NAMALWA (cell line): ENCODE measurements at regions not wholly inside any gene's neighbourhood (a gene's known extent, or its start where the extent isn't known, plus 50 kb on each side); places are given as distances from the start of the nearest gene placed in this dataset.
"Not testable (repeated sequence)": the region's sequence is repeated elsewhere in the genome, so short reads cannot be mapped to it uniquely, and the experiment has no call there.

Experiments
- DNase-seq: peaks from one replicate; pipeline ENCODE4 v3.0.0-alpha.2; 2015; ENCODE audit warnings: low spot score

DNA sequence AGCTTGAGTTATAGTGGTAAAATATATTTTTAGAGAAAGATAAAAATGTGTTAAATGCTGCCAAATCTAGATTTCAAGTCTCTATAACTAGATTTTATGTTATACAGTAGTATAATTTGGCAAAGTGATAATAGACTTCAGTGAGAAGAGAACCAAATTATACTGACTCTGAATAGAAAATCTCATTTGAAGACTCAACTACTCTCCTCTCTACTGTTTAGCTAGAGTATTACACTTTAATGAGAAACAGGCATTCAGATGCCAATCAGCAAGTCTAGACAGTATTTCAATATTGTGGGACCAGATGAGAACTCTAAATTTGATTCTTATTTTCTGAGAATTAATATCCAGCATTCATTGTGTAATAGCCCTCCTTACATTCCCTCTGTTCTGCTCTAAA lies 311.2 kb downstream of the SLITRK5 start:
- DNase-seq: no peak

- DNase-seq: no peak
Observed at GRCh38 chr13:87986639-87987250, 315.6 kb downstream of the SLITRK5 start.

- DNase-seq: no peak
Observed at GRCh38 chr13:87998081-87998480, 326.9 kb downstream of the SLITRK5 start.

DNA sequence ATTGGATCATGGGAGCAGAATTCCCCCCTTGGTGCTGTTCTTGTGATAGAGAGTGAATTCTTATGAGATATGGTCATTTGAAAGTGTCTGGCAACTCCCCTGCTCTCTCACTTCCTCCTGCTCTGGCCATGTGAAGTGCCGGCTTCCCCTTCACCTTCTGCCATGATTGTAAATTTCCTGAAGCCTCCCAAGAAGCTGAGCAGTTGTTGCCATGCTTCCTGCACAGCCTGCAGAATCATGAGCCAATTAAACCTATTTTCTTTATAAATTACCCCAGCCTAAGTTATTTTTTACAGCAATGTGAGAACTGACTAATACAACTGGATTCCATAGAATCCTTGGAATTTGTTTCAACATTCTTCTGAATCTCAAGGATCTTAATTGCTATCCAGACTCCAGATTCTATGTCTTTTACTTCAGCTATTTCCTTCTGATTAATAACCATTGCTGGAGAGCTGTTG lies 328.1 kb downstream of the SLITRK5 start:
- no peak for DNase-seq

DNA sequence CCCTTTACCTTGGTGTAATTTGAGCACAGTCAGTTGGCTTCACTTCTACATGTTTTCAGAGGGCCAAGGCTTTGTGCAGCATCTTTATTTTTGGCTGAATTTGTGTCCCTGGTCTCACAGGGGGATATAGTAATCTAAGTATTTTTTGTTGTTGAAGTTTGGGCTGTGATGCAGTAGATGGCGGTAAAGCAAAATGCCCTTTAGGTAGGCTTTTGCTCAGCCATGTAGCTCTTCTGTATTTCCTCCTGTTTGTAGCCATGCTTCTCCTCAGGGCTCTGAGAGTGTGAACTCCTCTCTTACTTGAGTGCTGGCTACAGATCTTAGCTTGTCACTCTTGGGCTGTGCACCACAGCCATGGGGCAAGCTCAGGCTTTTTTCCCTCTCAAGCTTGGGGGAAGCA lies 328.6 kb downstream of the SLITRK5 start:
- DNase-seq: peak; percentile 47

GRCh38 chr13:88000239-88000638 lies 329.1 kb downstream of the SLITRK5 start:
- no peak for DNase-seq

- DNase-seq: no peak
Observed at GRCh38 chr13:88000787-88001186, 329.6 kb downstream of the SLITRK5 start.

DNA sequence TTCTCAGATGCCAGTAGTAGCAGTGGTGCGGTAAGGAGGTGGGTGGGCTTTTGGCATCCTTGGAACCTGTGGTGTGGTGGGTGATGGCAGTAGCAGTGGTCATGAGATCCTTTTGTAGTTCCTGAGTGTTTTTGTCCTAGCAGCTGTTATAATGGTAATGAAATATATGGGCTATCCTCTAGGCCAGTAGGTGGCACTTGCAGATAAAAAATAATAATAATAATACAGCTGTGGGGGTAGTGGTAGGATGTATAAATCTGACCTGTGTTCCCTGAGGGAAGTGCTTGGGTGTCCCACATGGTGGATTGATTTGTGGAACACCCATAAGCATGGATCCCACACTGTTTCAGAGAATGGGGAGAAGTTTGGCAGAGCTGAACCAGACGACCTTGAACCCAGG lies 334.0 kb downstream of the SLITRK5 start:
- DNase-seq: peak; percentile 29

GRCh38 chr13:88014527-88014926 lies 343.4 kb downstream of the SLITRK5 start:
- DNase-seq: no peak

- no peak for DNase-seq
Observed at GRCh38 chr13:88022431-88023208, 351.4 kb downstream of the SLITRK5 start.

GRCh38 chr13:88026241-88026640 lies 355.1 kb downstream of the SLITRK5 start:
- no peak for DNase-seq

DNA sequence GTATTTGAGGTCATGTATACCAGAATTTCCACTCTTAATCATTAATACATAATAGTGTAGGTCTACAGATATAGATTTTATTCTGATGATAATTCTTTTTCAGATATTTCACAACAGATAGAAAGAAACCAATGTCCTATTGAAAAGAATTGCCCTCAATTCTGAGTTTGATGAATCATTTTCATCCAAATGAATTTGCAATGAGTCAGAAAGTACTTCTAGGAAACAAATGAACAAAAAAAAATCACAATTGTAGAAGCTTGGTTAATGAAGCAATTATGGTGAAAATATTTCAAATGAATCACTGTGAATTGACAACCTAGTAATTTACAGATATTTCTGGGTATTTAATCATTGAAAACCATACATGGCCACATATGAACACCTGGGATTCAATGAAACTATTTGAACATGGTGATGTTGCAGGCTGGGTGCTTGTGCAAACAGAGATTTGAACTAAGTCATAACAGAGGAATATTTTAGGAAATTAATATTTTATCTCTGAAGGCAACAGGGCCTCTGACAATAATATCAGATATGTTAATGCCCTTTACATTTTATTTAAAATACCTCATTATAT lies 360.9 kb downstream of the SLITRK5 start:
- no peak for DNase-seq

DNA sequence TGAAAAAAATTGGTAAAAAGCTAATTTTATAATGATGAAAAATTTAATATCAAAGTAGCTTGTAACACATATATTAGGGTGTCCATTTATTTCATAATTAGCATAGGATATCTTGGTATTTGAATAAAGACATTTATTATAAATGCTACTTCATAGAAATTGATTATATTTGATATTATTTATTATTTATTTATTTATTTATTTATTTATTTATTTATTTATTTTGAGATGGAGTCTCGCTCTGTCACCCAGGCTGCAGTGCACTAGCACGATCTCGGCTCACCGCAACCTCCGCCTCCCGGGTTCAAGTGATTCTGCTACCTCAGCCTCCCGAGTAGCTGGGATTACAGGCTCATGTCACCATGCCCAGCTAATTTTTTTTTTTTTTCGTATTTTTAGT lies 365.0 kb downstream of the SLITRK5 start:
- DNase-seq: not testable (repeated sequence)

GRCh38 chr13:88042489-88042888 lies 371.3 kb downstream of the SLITRK5 start:
- DNase-seq: no peak

- DNase-seq: peak; percentile 21
Observed at GRCh38 chr13:88051746-88052482, 380.7 kb downstream of the SLITRK5 start.

DNA sequence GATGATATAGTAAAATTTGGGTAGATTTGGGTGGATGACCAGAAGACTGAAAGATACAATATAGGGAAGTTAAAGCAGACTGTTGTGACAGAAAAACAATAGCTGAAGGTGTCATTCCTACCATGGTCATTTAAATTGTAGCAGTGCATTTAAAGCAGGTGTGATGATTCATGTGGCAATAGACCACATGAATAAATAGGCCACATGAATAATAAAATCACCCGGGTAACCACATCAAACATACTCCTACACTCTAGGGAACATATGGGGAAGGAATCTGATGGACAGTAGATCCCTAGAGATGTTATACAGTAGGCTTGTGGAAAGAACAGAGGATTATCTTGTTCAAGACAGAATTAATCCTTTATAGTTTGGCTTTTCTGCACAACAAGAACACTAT lies 392.6 kb downstream of the SLITRK5 start:
- DNase-seq: no peak

DNA sequence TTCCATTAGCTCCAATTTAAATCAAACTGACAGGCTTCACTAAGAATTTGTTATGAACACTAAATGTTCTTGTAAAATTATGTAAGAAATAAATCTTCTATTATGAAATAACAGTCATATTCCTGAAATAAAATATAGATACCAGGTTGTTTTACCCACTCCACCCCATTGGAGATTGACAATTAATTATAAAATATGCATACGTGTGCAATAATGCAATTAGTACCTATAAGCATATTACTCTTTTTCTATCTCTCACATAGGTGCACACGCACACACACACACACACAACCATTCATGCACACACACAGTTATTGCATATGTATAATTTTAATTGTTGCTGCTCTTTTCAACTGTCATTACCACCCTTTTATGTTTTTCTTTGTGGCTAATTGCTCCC lies 395.7 kb downstream of the SLITRK5 start:
- DNase-seq: no peak

DNA sequence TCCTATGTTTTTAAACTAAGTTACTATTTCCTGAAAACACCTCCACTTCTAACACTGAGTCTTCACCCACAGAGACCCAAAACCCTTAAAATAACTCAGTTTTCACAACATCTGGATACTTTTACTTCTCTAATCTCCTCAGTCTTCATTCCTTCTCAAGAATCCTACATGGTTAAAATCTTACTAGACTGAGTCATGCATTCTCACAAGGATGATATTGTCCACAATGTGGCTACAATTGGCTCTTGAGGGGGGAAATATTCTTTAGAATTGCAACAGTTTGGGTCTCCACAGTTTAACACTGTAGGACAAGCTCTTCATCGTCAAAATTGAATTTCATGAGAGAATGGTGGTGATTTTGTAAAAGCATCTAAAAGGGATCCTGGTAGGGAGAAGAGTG lies 397.1 kb downstream of the SLITRK5 start:
- DNase-seq: no peak

- DNase-seq: peak; percentile 76
Observed at GRCh38 chr13:88068975-88069374, 397.8 kb downstream of the SLITRK5 start.

- DNase-seq: no peak
Observed at GRCh38 chr13:88071371-88071770, 400.2 kb downstream of the SLITRK5 start.

GRCh38 chr13:88074794-88075510 lies 403.8 kb downstream of the SLITRK5 start:
- DNase-seq: no peak

DNA sequence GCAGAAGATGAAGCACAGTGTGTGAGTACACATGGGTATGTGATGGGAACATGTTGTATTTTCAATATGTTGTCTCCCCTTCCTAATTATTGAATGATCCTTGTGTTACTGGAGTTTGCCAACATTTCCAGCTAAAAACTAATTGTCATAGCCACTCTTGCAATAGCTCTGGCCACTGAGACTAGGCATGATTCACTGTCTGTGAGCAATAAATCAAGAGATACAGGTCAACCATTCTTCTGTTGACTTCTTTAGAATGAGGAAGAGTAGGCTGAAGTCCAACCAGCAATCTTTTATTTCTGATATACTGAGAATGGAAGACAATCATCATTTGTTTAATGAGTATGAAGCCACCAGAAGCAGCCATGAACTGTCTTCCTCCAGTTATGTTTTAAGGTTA lies 413.9 kb downstream of the SLITRK5 start:
- DNase-seq: no peak
